ENCODE measurements at regions not wholly inside any gene's neighbourhood (a gene's known extent, or its start where the extent isn't known, plus 50 kb on each side); places are given as distances from the start of the nearest gene placed in this dataset.
"Not testable (repeated sequence)": the region's sequence is repeated elsewhere in the genome, so short reads cannot be mapped to it uniquely, and the experiment has no call there.

GRCh38 chr14:106768230-106768629 lies 1241.8 kb downstream of the TMEM121 start:
- not testable (repeated sequence) for H3K27me3 ChIP-seq (ENCODE audit: control insufficient read depth, insufficient read depth, low read length); H3K9ac ChIP-seq (ENCODE audit: low read length); H3K4me1 ChIP-seq (ENCODE audit: control insufficient read depth, insufficient read depth, low read length); H3K27ac ChIP-seq (ENCODE audit: low read depth, low read length); H3K4me3 ChIP-seq (ENCODE audit: low read depth, low read length); H3K36me3 ChIP-seq (ENCODE audit: control insufficient read depth, insufficient read depth, low read length); H3K9me3 ChIP-seq (ENCODE audit: control insufficient read depth, insufficient read depth, low read depth, low read length)

GRCh38 chr14:106768972-106769700 lies 1242.8 kb downstream of the TMEM121 start:
- H3K27ac ChIP-seq (ENCODE audit: low read depth, low read length); H3K4me1 ChIP-seq (ENCODE audit: control insufficient read depth, insufficient read depth, low read length); H3K4me3 ChIP-seq (ENCODE audit: low read depth, low read length); H3K9ac ChIP-seq (ENCODE audit: low read length); H3K27me3 ChIP-seq (ENCODE audit: control insufficient read depth, insufficient read depth, low read length); H3K9me3 ChIP-seq (ENCODE audit: control insufficient read depth, insufficient read depth, low read depth, low read length); H3K36me3 ChIP-seq (ENCODE audit: control insufficient read depth, insufficient read depth, low read length): not testable (repeated sequence)

GRCh38 chr14:106770158-106770672 lies 1243.8 kb downstream of the TMEM121 start:
- H3K36me3 ChIP-seq (ENCODE audit: control insufficient read depth, insufficient read depth, low read length); H3K27ac ChIP-seq (ENCODE audit: low read depth, low read length); H3K4me3 ChIP-seq (ENCODE audit: low read depth, low read length); H3K27me3 ChIP-seq (ENCODE audit: control insufficient read depth, insufficient read depth, low read length); H3K4me1 ChIP-seq (ENCODE audit: control insufficient read depth, insufficient read depth, low read length); H3K9me3 ChIP-seq (ENCODE audit: control insufficient read depth, insufficient read depth, low read depth, low read length); H3K9ac ChIP-seq (ENCODE audit: low read length): not testable (repeated sequence)

- H3K27me3 ChIP-seq (ENCODE audit: control insufficient read depth, insufficient read depth, low read length); H3K4me3 ChIP-seq (ENCODE audit: low read depth, low read length); H3K27ac ChIP-seq (ENCODE audit: low read depth, low read length); H3K9ac ChIP-seq (ENCODE audit: low read length); H3K4me1 ChIP-seq (ENCODE audit: control insufficient read depth, insufficient read depth, low read length); H3K36me3 ChIP-seq (ENCODE audit: control insufficient read depth, insufficient read depth, low read length): not testable (repeated sequence)
- H3K9me3 ChIP-seq (ENCODE audit: control insufficient read depth, insufficient read depth, low read depth, low read length): peaks cover 21% of the 10 kb centered on the region; the same call in 1 of the 2 replicates
Observed at GRCh38 chr14:106774889-106775480, 1248.6 kb downstream of the TMEM121 start.

- Histone ChIP-seq H3K27me3 (ENCODE audit: control insufficient read depth, insufficient read depth, low read length) (no peaks in the 10 kb centered on the region), H3K4me3 (ENCODE audit: low read depth, low read length) (no peak overlapping the region), H3K9ac (ENCODE audit: low read length) (no peak overlapping the region), H3K27ac (ENCODE audit: low read depth, low read length) (no peak overlapping the region), H3K9me3 (ENCODE audit: control insufficient read depth, insufficient read depth, low read depth, low read length) (peaks cover 32% of the 10 kb centered on the region; the same call in 1 of the 2 replicates), H3K36me3 (ENCODE audit: control insufficient read depth, insufficient read depth, low read length) (no peaks in the 10 kb centered on the region), H3K4me1 (ENCODE audit: control insufficient read depth, insufficient read depth, low read length) (no peaks in the 10 kb centered on the region)
Observed at GRCh38 chr14:106776395-106776983, 1250.1 kb downstream of the TMEM121 start.

- Histone ChIP-seq H3K9ac (ENCODE audit: low read length) (no peak overlapping the region), H3K4me3 (ENCODE audit: low read depth, low read length) (no peak overlapping the region), H3K4me1 (ENCODE audit: control insufficient read depth, insufficient read depth, low read length) (no peaks in the 10 kb centered on the region), H3K9me3 (ENCODE audit: control insufficient read depth, insufficient read depth, low read depth, low read length) (peaks cover 43% of the 10 kb centered on the region; the same call in 1 of the 2 replicates), H3K27ac (ENCODE audit: low read depth, low read length) (no peak overlapping the region), H3K27me3 (ENCODE audit: control insufficient read depth, insufficient read depth, low read length) (no peaks in the 10 kb centered on the region), H3K36me3 (ENCODE audit: control insufficient read depth, insufficient read depth, low read length) (no peaks in the 10 kb centered on the region)
Observed at GRCh38 chr14:106778986-106779385, 1252.6 kb downstream of the TMEM121 start.

GRCh38 chr14:106786697-106787096 lies 1260.3 kb downstream of the TMEM121 start:
- Histone ChIP-seq H3K9me3 (ENCODE audit: control insufficient read depth, insufficient read depth, low read depth, low read length) (peaks cover 48% of the 10 kb centered on the region; the same call in 1 of the 2 replicates), H3K27ac (ENCODE audit: low read depth, low read length) (no peak overlapping the region), H3K27me3 (ENCODE audit: control insufficient read depth, insufficient read depth, low read length) (no peaks in the 10 kb centered on the region), H3K4me1 (ENCODE audit: control insufficient read depth, insufficient read depth, low read length) (no peaks in the 10 kb centered on the region), H3K36me3 (ENCODE audit: control insufficient read depth, insufficient read depth, low read length) (no peaks in the 10 kb centered on the region), H3K4me3 (ENCODE audit: low read depth, low read length) (no peak overlapping the region), H3K9ac (ENCODE audit: low read length) (no peak overlapping the region)

GRCh38 chr14:106787626-106788025 lies 1261.2 kb downstream of the TMEM121 start:
- H3K27me3 ChIP-seq (ENCODE audit: control insufficient read depth, insufficient read depth, low read length): no peaks in the 10 kb centered on the region
- H3K9me3 ChIP-seq (ENCODE audit: control insufficient read depth, insufficient read depth, low read depth, low read length): peaks cover 51% of the 10 kb centered on the region; the same call in 1 of the 2 replicates
- no peaks in the 10 kb centered on the region for H3K36me3 ChIP-seq (ENCODE audit: control insufficient read depth, insufficient read depth, low read length)
- H3K27ac ChIP-seq (ENCODE audit: low read depth, low read length): no peak overlapping the region
- no peaks in the 10 kb centered on the region for H3K4me1 ChIP-seq (ENCODE audit: control insufficient read depth, insufficient read depth, low read length)
- no peak overlapping the region for H3K4me3 ChIP-seq (ENCODE audit: low read depth, low read length)
- no peak overlapping the region for H3K9ac ChIP-seq (ENCODE audit: low read length)

GRCh38 chr14:106788534-106788933 lies 1262.2 kb downstream of the TMEM121 start:
- peaks cover 55% of the 10 kb centered on the region; the same call in 1 of the 2 replicates for H3K9me3 ChIP-seq (ENCODE audit: control insufficient read depth, insufficient read depth, low read depth, low read length)

GRCh38 chr14:106789318-106789717 lies 1262.9 kb downstream of the TMEM121 start:
- peaks cover 49% of the 10 kb centered on the region; the same call in 1 of the 2 replicates for H3K9me3 ChIP-seq (ENCODE audit: control insufficient read depth, insufficient read depth, low read depth, low read length)
- H3K27me3 ChIP-seq (ENCODE audit: control insufficient read depth, insufficient read depth, low read length): no peaks in the 10 kb centered on the region
- H3K4me1 ChIP-seq (ENCODE audit: control insufficient read depth, insufficient read depth, low read length): no peaks in the 10 kb centered on the region
- no peaks in the 10 kb centered on the region for H3K36me3 ChIP-seq (ENCODE audit: control insufficient read depth, insufficient read depth, low read length)
- no peak overlapping the region for H3K27ac ChIP-seq (ENCODE audit: low read depth, low read length)
- H3K4me3 ChIP-seq (ENCODE audit: low read depth, low read length): no peak overlapping the region
- H3K9ac ChIP-seq (ENCODE audit: low read length): no peak overlapping the region

More at GRCh38 chr14:106788534-106788933, 1262.2 kb downstream of the TMEM121 start:
- H3K36me3 ChIP-seq (ENCODE audit: control insufficient read depth, insufficient read depth, low read length): no peaks in the 10 kb centered on the region
- no peaks in the 10 kb centered on the region for H3K4me1 ChIP-seq (ENCODE audit: control insufficient read depth, insufficient read depth, low read length)
- no peak overlapping the region for H3K9ac ChIP-seq (ENCODE audit: low read length)
- no peak overlapping the region for H3K4me3 ChIP-seq (ENCODE audit: low read depth, low read length)
- H3K27ac ChIP-seq (ENCODE audit: low read depth, low read length): no peak overlapping the region
- no peaks in the 10 kb centered on the region for H3K27me3 ChIP-seq (ENCODE audit: control insufficient read depth, insufficient read depth, low read length)

Measured in HUES6 (cell line).